HepG2 (cell line): ENCODE measurements at regions not wholly inside any gene's neighbourhood (a gene's known extent, or its start where the extent isn't known, plus 50 kb on each side); places are given as distances from the start of the nearest gene placed in this dataset.

Source experiments
- ISL2 ChIP-seq: sonication (generic); formaldehyde crosslinking; IDR thresholded peaks from 2 replicates; pipeline ENCODE4 v1.5.0; 2020; ENCODE audit warnings: missing genetic modification reagents
- PCBP1 ChIP-seq: fragments of 200-400 bp; formaldehyde crosslinking; IDR thresholded peaks from 2 replicates; pipeline ENCODE4 v1.6.1; 2017; ENCODE audit warnings: mild to moderate bottlenecking, low read depth, low read length, borderline replicate concordance
- ZNF543 ChIP-seq: sonication (generic); formaldehyde crosslinking; IDR thresholded peaks from 2 replicates; pipeline ENCODE4 v1.4.0; 2020; ENCODE audit warnings: mild to moderate bottlenecking, missing genetic modification reagents
- TF ChIP-seq, protein P1 (sequence below): sonication (generic); formaldehyde crosslinking; IDR thresholded peaks from 2 replicates; pipeline ENCODE4 v1.5.1; 2020; ENCODE audit warnings: missing genetic modification reagents, mild to moderate bottlenecking, borderline replicate concordance

DNA sequence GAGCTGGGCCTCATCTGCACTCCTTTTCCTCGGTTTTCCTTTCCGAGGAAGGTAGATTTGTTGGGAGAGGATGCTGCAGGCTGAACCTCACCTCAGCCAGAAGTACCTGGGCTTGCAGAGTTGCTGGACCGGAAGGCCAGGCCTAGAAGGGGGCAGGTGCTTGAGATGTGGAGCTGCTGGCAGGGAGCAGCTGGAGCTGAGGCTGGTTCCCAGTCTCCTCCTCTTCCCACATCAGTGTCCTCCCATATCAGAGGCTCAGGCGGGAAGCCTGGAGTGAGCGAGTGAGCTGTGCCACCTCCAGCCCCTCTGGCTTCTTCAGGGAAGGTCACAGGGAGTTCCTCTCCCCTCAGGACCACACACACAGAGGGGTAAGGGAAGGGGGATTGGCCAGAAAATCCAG, 259.4 kb downstream of the GADD45G start:
- TF ChIP-seq ZNF543 (CRISPR knock-in tag), result no peak
- no peak for TF ChIP-seq ISL2 (CRISPR knock-in tag)
- TF ChIP-seq, protein P1, sequence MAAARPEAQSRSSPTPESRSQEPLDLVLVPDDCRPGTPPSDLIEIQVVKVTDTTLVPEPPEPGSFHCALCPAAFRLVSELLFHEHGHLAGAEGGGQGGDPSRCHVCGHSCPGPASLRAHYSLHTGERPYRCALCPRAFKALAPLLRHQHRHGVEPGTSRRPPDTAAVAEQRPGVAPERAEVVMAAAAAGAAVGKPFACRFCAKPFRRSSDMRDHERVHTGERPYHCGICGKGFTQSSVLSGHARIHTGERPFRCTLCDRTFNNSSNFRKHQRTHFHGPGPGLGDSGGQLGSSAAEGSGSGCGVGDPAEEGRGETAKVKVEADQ (CRISPR knock-in tag), result no peak
- TF ChIP-seq PCBP1, result no peak
